ENCODE measurements at regions not wholly inside any gene's neighbourhood (a gene's known extent, or its start where the extent isn't known, plus 50 kb on each side); places are given as distances from the start of the nearest gene placed in this dataset.
A peak's percentile ranks its signal among the peaks of the same experiment; 100 is the strongest.
"Not testable (repeated sequence)": the region's sequence is repeated elsewhere in the genome, so short reads cannot be mapped to it uniquely, and the experiment has no call there.

- DNase-seq = no peak
Observed at GRCh38 chr4:184280137-184280536, 62.5 kb upstream of the ENPP6 start.

GRCh38 chr4:184279496-184280061 lies 61.9 kb upstream of the ENPP6 start:
- DNase-seq = no peak

GRCh38 chr4:184277769-184278168 lies 60.1 kb upstream of the ENPP6 start:
- not testable (repeated sequence) for DNase-seq

- not testable (repeated sequence) for DNase-seq
Observed at GRCh38 chr4:184277010-184277409, 59.3 kb upstream of the ENPP6 start.

- DNase-seq = not testable (repeated sequence)
Observed at GRCh38 chr4:184276346-184276745, 58.7 kb upstream of the ENPP6 start.

GRCh38 chr4:184275766-184276165 lies 58.1 kb upstream of the ENPP6 start:
- no peak for DNase-seq

GRCh38 chr4:184274286-184274951 lies 56.7 kb upstream of the ENPP6 start:
- DNase-seq = no peak

GRCh38 chr4:184273166-184274147 lies 55.8 kb upstream of the ENPP6 start:
- no peak for DNase-seq

- no peak for DNase-seq
Observed at GRCh38 chr4:184270808-184271413, 53.2 kb upstream of the ENPP6 start.

- no peak for DNase-seq
Observed at GRCh38 chr4:184269879-184270430, 52.3 kb upstream of the ENPP6 start.

GRCh38 chr4:184268584-184269160 lies 51.0 kb upstream of the ENPP6 start:
- no peak for DNase-seq

GRCh38 chr4:184267673-184268583 lies 50.3 kb upstream of the ENPP6 start:
- peak; percentile 47 for DNase-seq
